Large intestine (tissue), 3 donors: ENCODE measurements at regions not wholly inside any gene's neighbourhood (a gene's known extent, or its start where the extent isn't known, plus 50 kb on each side); places are given as distances from the start of the nearest gene placed in this dataset.

Source experiments
- DNase-seq, 2 donors: peaks; one replicate each; pipeline versions ENCODE4 v3.0.0 to v3.0.0-alpha.2; 2013
- H3K27ac ChIP-seq: one replicate; pipeline ENCODE4 v1.5.1; 2013; ENCODE audit warnings: low read length
- H3K27me3 ChIP-seq: 2 replicates; pipeline ENCODE4 v1.6.1; 2013; ENCODE audit warnings: low read length; ENCODE audit not compliant: control insufficient read depth, insufficient read depth
- H3K36me3 ChIP-seq: 2 replicates; pipeline ENCODE4 v1.6.1; 2013; ENCODE audit warnings: low read length; ENCODE audit not compliant: control insufficient read depth, insufficient read depth
- H3K4me1 ChIP-seq: one replicate; pipeline ENCODE4 v1.6.1; 2013; ENCODE audit warnings: low read length; ENCODE audit not compliant: control insufficient read depth, insufficient read depth
- H3K4me3 ChIP-seq: one replicate; pipeline ENCODE4 v1.5.1; 2013; ENCODE audit warnings: low read length
- H3K9me3 ChIP-seq: one replicate; pipeline ENCODE4 v1.6.1; 2013; ENCODE audit warnings: mild to moderate bottlenecking, low read depth, low read length, moderate library complexity; ENCODE audit not compliant: control insufficient read depth
- WGBS: methylation state at CpG from one replicate; pipeline ENCODE4 v1.1.5; 2013; ENCODE audit warnings: low lambda C conversion rate; ENCODE audit not compliant: insufficient coverage; 5-methylcytosine and 5-hydroxymethylcytosine counted together

DNA sequence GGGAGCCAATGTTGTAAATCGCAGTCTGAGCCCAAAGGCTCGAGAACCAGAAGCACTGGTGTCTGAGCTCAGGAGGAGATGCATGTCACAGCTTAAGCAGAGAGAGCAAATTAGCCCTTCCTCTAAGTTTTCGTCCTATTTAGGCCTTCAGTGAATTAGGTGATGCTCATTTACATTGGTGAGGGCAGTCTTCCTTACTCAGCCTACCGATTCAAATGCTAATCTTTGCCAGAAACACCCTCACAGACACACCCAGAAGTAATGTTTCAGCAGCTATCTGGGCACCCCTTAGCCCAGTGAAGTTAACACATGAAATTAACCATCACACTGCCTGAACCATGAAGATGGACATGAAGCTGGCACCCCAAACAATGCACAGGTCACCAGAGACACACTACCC lies 385.1 kb downstream of the STK39 start:
- no peaks in the 10 kb centered on the region for H3K36me3 ChIP-seq
- no peak for DNase-seq
- no peaks in the 10 kb centered on the region for H3K27me3 ChIP-seq
- H3K4me1 ChIP-seq = no peaks in the 10 kb centered on the region
- H3K4me3 ChIP-seq = no peak overlapping the region
- H3K27ac ChIP-seq = no peak overlapping the region
- H3K9me3 ChIP-seq = no peaks in the 10 kb centered on the region
- no CpG with 5 or more reads among the region's 4 CpGs for WGBS

DNA sequence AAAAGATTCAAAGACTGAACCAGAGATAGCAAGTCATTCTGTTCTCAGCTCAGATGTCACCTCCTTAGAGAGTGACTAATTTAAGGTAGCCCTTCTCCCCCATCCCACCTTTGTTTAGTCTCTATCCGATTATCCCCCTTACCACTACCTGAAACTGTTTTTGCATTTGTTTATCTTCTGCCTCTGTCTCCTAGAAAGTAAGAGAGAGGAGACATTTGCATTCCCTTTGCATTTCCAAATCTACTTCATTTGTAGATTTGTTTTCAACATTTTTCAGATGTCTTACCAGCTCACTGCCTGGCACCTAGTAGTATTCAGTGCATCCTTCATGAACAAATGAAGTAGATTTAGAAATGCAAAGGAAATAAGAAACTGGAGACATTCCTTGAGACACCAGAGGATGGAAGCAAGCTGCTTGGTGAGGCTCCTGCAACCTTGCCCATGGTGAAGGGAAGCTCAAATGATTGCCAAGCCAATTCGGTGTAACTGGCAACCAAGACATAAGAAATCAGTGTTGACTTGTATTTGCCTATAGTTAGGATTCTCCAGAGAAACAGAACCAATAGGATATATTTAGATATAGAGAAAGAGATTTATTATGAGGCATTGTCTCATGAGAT lies 385.7 kb downstream of the STK39 start:
- no peak overlapping the region for H3K27ac ChIP-seq
- no peaks in the 10 kb centered on the region for H3K9me3 ChIP-seq
- no peaks in the 10 kb centered on the region for H3K36me3 ChIP-seq
- DNase-seq = no peak
- no peaks in the 10 kb centered on the region for H3K4me1 ChIP-seq
- H3K27me3 ChIP-seq = no peaks in the 10 kb centered on the region
- no peak overlapping the region for H3K4me3 ChIP-seq
- 100% methylated on average over 1 of the region's 2 CpGs for WGBS

DNA sequence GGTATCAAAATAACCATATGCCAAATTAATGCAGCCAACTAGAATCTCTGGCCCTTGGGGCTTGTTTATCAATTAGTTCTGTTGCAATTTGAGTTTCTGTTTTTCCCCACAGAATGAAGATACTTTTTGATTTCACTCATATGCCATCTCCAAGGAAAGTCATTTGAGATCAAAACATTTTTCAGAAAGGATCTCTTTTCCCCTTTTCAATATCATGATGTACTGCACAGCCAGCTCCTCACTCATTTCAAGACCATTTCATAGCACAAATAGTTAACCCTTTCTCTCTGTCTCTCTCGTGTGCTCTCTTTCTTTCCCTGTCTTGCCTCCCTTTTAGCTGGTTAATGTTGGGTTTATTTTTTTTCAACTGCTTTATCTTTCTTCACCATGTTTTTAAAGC lies 387.3 kb downstream of the STK39 start:
- DNase-seq = no peak
- Histone ChIP-seq H3K9me3 (no peaks in the 10 kb centered on the region), H3K4me1 (no peaks in the 10 kb centered on the region), H3K27me3 (no peaks in the 10 kb centered on the region), H3K4me3 (no peak overlapping the region), H3K27ac (no peak overlapping the region), H3K36me3 (no peaks in the 10 kb centered on the region)
- WGBS = 25% methylated on average over 1 of the region's 1 CpG

DNA sequence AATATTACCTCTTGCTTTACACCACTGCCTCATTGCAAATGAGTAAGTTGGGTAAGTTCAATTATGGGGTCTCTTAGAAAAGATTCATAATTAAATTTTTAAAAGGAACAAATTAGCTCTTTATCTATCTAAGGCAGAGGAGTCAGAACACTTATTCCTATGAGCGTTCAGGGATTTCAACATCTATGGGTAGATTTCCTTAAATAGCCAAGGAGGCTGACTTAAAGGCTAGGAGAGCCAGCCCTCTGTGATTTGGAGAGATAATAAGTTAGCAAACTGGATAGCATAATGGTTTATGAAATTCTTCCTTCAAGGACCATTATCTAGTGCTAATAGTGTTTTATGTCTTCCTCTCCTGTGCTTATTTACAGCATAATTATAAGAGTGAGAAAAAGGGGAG lies 387.7 kb downstream of the STK39 start:
- no CpG with 5 or more reads among the region's 1 CpG for WGBS

DNA sequence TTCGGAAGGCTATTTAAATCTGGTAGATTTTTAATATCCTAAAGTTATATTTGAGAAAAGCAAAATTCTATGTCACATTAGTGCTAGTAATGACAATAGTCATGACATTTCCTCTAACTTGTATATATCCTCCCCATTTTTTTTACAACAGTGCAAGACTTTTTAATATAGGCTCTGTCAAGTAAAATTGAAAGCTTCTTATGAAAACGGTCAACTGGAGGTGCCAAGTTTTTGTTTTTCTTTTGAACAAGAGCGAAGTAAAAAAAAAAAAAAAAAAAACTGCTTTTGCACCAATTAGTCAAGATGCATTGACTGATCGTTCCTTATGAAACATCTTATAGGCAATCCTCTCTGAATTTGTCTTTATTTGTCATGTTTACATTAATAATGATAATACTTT lies 389.3 kb downstream of the STK39 start:
- Histone ChIP-seq H3K36me3 (no peaks in the 10 kb centered on the region), H3K9me3 (no peaks in the 10 kb centered on the region), H3K4me1 (no peaks in the 10 kb centered on the region), H3K27me3 (no peaks in the 10 kb centered on the region), H3K27ac (no peak overlapping the region), H3K4me3 (no peak overlapping the region)
- DNase-seq = no peak
- 80% methylated on average over 2 of the region's 4 CpGs for WGBS

More for the DNA sequence above, 387.7 kb downstream of the STK39 start:
- H3K4me3 ChIP-seq = no peak overlapping the region
- no peaks in the 10 kb centered on the region for H3K4me1 ChIP-seq
- H3K27me3 ChIP-seq = no peaks in the 10 kb centered on the region
- no peaks in the 10 kb centered on the region for H3K9me3 ChIP-seq
- H3K27ac ChIP-seq = no peak overlapping the region
- no peaks in the 10 kb centered on the region for H3K36me3 ChIP-seq
- DNase-seq = no peak

- no peak overlapping the region for H3K4me3 ChIP-seq
- no peaks in the 10 kb centered on the region for H3K9me3 ChIP-seq
- H3K27me3 ChIP-seq = no peaks in the 10 kb centered on the region
- no peaks in the 10 kb centered on the region for H3K4me1 ChIP-seq
- H3K36me3 ChIP-seq = no peaks in the 10 kb centered on the region
- no peak for DNase-seq
- no peak overlapping the region for H3K27ac ChIP-seq
- WGBS = no CpG with 5 or more reads among the region's 1 CpG
These were observed 390.0 kb downstream of the STK39 start for GRCh38 chr2:167857416-167857815.

DNA sequence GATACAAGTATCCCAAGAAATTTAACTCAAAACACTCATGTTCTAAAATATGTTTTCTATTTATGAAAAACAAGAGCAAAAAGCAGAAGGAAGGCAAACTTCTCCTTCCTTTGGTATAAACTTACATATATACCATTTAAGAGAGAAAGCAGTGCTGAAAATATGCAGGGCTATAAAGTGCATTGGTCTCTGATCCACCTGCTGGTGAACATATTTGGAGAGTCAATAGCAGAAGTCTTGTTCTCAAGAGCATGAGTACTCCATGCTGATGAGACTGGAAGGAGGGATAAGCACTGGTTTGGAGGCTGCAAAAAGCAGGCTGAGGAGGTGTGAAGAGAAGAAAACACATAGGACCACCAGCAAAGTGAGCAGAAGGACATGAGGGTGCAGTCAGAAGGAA lies 391.2 kb downstream of the STK39 start:
- Histone ChIP-seq H3K27ac (no peak overlapping the region), H3K4me3 (no peak overlapping the region), H3K9me3 (no peaks in the 10 kb centered on the region), H3K27me3 (no peaks in the 10 kb centered on the region), H3K4me1 (no peaks in the 10 kb centered on the region), H3K36me3 (no peaks in the 10 kb centered on the region)
- no peak for DNase-seq

DNA sequence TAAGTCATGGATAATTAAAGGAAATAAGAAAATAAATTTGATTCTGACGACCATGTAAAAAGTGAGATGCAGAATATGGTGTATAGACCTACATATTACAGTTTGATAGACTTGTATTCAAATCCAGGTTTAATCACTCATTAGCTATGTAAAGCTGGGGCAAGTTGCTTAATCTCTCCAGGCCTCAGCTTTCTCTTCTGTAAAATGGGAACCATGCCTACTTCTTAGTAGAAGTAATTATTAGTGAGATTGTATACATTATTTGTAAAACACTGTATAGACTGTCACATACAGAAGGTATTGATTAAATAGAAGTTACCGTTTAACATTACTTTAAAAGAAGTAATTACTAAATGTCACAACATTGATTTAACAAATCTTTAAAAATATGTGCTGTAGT lies 392.2 kb downstream of the STK39 start:
- Histone ChIP-seq H3K4me3 (no peak overlapping the region), H3K27me3 (no peaks in the 10 kb centered on the region), H3K27ac (no peak overlapping the region), H3K9me3 (no peaks in the 10 kb centered on the region), H3K4me1 (no peaks in the 10 kb centered on the region), H3K36me3 (no peaks in the 10 kb centered on the region)
- 100% methylated on average over 1 of the region's 2 CpGs for WGBS
- DNase-seq = no peak

DNA sequence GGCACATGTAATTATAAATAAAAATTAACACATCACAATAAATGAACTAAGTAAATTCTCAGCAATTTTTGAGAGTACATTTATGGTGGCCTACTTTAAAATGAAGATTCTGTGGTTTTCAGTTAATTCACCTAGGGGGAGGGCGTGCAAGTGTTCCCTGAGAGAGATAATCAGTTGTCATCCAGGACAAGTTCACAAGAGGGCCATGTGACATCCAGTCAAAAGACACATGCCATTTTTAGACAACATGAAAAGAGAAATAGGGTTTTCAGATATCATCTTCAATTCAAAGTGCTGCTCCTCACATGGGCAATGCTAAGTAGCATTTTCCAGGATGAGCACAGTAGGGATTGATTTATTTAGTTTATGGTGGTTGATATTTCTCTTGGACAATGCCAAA lies 393.7 kb downstream of the STK39 start:
- H3K27me3 ChIP-seq = no peaks in the 10 kb centered on the region
- WGBS = no CpG with 5 or more reads among the region's 1 CpG
- H3K4me1 ChIP-seq = no peaks in the 10 kb centered on the region
- H3K36me3 ChIP-seq = no peaks in the 10 kb centered on the region
- H3K9me3 ChIP-seq = no peaks in the 10 kb centered on the region
- DNase-seq = no peak
- H3K27ac ChIP-seq = no peak overlapping the region
- H3K4me3 ChIP-seq = no peak overlapping the region

DNA sequence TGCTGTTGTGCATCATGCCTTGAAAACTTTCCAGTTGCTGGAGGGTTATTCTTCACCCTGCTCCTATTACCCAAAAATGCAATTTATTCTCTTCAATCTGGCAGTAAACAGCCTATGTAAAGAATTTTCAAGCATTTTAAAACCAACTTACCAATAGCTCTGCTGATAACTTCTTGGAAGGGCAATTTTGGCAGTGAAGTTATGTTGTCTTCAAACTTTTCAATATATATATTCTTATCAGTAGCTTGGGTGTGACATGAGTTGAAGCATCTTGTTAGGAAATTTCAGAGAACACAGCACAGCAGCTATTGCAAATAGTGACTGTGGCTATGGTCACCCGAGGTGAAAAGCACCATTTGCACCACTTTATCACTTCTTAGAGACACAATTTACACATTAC lies 395.5 kb downstream of the STK39 start:
- no peaks in the 10 kb centered on the region for H3K4me1 ChIP-seq
- no peaks in the 10 kb centered on the region for H3K27me3 ChIP-seq
- DNase-seq = no peak
- no peak overlapping the region for H3K4me3 ChIP-seq
- no peaks in the 10 kb centered on the region for H3K9me3 ChIP-seq
- no peaks in the 10 kb centered on the region for H3K36me3 ChIP-seq
- no peak overlapping the region for H3K27ac ChIP-seq
- no CpG with 5 or more reads among the region's 1 CpG for WGBS

DNA sequence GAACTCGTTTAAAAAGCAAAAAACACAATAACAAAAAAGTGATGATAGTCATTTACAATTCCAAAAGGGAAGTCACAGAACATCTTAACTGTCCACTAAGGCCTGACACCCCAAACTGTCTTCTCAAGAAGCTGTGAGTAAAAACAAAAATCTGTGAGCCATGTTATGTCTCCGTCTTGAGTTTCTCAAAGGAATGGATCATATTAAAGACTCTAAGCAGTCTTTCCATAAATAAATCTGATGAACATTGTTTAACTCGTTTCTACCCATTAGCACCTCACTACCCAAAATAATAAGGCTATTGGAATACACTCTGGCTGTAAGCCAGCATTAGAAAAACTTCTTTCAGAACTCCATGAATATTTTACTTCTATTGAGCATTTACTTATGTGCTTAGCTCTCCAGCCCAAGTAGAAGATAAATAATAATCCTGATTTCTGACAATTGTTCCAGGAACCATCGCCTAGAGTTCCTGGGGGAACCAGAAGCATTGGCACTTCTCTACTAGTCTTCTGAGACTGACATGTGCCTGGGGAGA lies 396.0 kb downstream of the STK39 start:
- H3K27ac ChIP-seq = no peak overlapping the region
- H3K9me3 ChIP-seq = no peaks in the 10 kb centered on the region
- H3K4me3 ChIP-seq = no peak overlapping the region
- no peaks in the 10 kb centered on the region for H3K4me1 ChIP-seq
- H3K27me3 ChIP-seq = no peaks in the 10 kb centered on the region
- H3K36me3 ChIP-seq = no peaks in the 10 kb centered on the region
- no peak for DNase-seq
- no CpG with 5 or more reads among the region's 4 CpGs for WGBS
